ENCODE measurements at regions not wholly inside any gene's neighbourhood (a gene's known extent, or its start where the extent isn't known, plus 50 kb on each side); places are given as distances from the start of the nearest gene placed in this dataset.

DNA sequence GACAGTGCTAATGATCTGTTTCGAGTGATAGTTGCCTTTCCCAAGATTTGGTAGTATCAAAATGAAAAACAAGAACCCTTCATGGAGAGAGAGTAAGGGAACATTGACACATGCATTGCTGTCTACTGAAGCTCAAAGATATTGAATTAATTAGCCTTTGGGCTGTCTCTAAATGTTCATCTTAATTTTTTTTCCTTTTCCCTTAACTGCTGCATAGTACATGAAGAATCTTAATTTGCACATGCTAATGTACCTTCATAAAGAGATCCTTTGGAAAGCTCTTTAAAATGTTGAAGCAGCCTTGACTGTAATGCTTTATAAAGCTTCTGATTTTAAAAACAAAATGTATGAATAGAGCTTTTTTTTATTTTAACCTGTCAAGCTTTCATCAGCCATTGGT lies 452.2 kb downstream of the TUSC7 start (continued):
- TF ChIP-seq HDAC6 (IDR thresholded peaks at IDR 0.05; ENCODE audit: low read depth, low read length) (no peak), CEBPB (IDR thresholded peaks at IDR 0.05; ENCODE audit: low read depth, low read length) (no peak), CBX5 (IDR thresholded peaks at IDR 0.05; ENCODE audit: low read depth, low read length) (no peak), EZH2 (IDR thresholded peaks at IDR 0.05; ENCODE audit: low read depth, low read length, severe bottlenecking) (no peak), CHD1 (IDR thresholded peaks at IDR 0.05; ENCODE audit: low read depth, low read length) (no peak), GTF2F1 (IDR thresholded peaks at IDR 0.05; ENCODE audit: borderline replicate concordance, low read depth, low read length) (no peak), MAFK (IDR thresholded peaks at IDR 0.05; ENCODE audit: low read depth, low read length) (no peak), RAD21 (IDR thresholded peaks at IDR 0.05 in 1 of 2, conservative IDR thresholded peaks at IDR 0.05 in 1 of 2; ENCODE audit: low read depth in 2 of 2, low read length in 2 of 2) (no peak)
